ENCODE measurements at regions not wholly inside any gene's neighbourhood (a gene's known extent, or its start where the extent isn't known, plus 50 kb on each side); places are given as distances from the start of the nearest gene placed in this dataset.

GRCh38 chr16:85562093-85562786, 50.9 kb upstream of the GSE1 start:
- no peak for DNase-seq (ENCODE audit: low spot score)

- no peak for DNase-seq (ENCODE audit: low spot score)
Measured at GRCh38 chr16:85563034-85563433, 50.1 kb upstream of the GSE1 start.
